Renal cortical epithelial cell (primary cell): ENCODE measurements at regions not wholly inside any gene's neighbourhood (a gene's known extent, or its start where the extent isn't known, plus 50 kb on each side); places are given as distances from the start of the nearest gene placed in this dataset.
A peak's percentile ranks its signal among the peaks of the same experiment; 100 is the strongest.
"Not testable (repeated sequence)": the region's sequence is repeated elsewhere in the genome, so short reads cannot be mapped to it uniquely, and the experiment has no call there.

Experiments
- DNase-seq: peaks from one replicate; pipeline ENCODE4 v3.0.0-alpha.2; 2011; ENCODE audit warnings: low read depth

GRCh38 chr14:53401646-53402045 is 248.5 kb upstream of the DDHD1 start:
- DNase-seq = no peak

DNA sequence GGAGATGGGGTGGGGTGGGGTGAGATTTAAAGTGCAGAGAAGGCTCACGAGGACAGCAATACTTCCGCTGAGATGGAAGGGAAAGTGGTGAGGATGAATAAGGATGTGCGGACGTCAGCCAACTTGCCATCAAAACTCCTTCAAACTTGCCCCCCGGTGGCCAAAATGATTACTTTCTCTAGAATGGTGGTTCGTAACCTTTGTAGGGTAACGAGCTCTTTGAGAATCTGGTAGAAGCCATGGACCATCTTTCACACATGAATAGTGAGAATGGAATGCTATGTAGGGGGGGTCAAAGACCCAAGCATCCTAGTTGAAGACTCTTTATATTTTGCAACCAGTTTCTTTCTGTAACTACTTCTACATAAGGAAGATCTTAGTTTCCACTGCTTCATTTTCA is 245.9 kb upstream of the DDHD1 start:
- peak; percentile 16 for DNase-seq

DNA sequence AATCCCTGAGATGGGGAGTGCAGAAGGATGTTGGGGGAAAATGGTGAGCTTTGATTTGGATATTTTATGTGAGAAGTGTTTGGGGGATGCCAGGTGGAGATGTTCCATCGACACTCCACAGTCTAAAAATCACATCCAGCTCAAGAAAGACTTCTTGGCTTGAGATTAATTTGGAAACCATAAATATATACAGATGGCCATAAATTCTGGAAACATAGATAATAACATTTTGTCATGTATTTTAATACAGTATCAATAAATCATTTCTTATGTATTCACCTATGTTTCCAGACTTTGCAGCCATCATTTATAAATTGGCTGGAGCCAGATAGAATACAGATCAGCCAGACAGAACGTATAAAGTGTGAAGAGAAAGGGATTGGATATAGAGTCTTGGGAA is 245.5 kb upstream of the DDHD1 start:
- DNase-seq = no peak

DNA sequence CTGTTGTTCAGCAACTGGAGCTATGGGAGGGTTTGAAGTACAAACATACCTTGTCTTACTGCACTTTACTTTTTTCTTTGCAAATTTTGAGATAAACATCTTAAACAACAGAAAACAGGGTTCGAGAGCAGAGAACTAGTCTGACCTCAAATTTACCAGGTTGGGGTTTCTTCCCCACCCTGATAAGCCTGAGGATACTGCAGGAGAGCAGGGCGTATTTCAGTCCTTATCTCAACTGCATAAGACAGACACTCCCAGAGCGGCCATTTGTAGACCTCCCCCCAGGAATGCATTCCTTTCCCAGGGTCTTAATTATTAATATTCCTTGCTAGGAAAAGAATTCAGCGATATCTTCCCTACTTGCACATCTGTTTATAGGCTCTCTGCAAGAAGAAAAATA is 242.1 kb upstream of the DDHD1 start:
- not testable (repeated sequence) for DNase-seq

DNA sequence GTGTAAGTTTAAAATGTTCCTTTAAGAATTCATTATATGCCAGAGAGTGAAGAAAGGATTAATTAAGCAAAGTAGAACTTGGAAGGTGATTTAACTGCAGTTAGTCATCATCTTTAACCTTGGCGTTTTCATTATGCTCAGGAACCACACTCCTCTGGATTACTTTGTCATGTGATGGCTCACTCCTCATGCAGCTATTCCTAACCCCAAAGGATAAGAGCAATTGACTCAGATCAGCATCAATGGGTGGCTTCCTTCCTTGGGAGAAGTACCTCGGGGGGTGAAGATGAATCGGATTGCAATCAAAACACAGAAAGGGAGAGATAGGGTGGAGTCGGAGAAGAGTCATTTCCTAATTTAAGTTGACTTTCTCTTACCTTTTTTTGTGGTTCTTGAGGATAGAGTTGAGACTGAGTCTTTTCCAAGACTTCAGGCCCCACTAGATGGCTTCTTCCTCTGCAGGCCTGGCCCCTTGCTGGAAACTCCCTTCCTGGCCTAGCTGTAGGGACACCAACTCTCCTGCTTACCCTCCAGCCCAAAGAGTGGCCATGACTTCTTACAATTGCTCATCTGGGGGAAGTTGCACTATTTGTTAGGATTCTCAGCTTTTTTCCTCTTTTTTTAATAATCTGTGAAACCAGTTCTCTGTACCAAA is 238.6 kb upstream of the DDHD1 start:
- peak; percentile 74 for DNase-seq

DNA sequence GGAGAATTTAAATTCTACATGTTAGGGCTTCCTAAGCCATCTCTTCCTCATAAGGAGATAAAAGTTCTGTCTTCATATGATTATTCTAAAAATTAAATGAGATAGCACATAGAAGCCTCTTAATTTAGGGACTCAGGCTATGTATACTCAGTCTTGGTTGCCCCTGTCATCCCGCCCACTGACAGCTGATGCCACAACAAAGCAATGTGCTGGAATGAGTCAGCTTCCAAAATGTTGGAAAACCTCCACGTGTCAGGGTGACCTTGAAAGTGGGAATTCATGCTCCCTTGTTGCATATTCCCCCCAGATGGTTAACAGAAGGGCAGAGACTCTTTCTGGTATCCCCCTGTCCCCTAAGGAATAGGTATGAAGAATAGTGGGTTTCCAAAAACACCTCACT is 238.0 kb upstream of the DDHD1 start:
- peak; percentile 31 for DNase-seq

- DNase-seq = no peak
These were observed 236.9 kb upstream of the DDHD1 start for GRCh38 chr14:53390008-53390407.

DNA sequence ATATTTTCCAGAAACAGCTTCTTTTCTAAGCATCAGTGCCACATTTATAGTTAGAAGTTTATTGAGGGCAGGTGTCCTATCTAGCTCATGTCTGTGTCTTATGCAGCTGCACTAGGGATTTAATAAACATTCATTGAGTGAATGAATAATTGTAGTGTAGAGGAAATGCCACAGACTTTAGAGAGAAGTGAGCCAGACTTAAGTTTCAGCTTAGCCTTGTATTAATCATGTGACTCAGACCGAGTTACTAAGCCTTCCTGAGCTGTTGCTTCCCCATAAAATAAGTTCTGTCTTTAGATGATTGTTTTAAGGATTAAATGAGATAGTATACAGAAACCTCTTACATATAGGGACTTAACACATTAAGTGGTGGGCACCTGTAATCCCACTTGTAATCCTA is 236.1 kb upstream of the DDHD1 start:
- no peak for DNase-seq

DNA sequence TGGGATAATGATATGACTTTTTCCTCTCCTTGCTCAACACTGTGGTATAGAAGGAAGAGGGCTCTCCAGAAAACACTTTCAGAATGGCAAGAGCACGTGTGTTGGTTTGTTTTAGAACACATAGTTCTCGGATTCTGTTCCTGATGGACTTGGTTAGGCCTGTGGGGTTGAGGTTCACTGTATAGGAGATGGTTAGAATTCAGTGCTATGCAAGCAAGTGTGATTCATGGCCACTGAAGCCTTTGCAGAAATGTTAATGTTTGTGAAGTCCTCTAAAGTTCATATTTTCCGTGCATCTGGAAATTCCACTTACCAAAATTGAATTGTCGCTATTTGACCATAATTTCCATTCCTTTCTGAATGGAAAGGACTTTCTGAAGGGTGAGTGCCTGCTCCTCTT is 233.2 kb upstream of the DDHD1 start:
- DNase-seq = no peak

DNA sequence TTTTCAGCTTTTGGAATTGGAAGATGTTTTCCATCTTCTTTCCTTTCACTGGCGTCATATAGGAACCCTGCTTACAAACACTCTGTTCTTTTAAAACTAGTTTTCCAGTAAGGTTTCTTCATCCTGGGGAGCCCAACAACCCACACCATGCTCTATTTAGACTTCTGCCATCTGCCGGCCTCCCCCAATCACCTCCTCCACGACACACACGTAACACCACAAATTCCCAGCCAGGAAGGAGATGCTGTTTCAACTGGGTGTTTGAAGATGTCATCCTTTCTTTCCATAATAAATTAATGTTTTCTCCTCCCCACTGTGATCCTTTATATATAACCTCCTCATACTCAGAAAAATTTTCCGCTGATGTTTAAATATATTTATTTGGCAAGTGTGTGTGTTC is 231.4 kb upstream of the DDHD1 start:
- no peak for DNase-seq

GRCh38 chr14:53384073-53384472 is 230.9 kb upstream of the DDHD1 start:
- no peak for DNase-seq

DNA sequence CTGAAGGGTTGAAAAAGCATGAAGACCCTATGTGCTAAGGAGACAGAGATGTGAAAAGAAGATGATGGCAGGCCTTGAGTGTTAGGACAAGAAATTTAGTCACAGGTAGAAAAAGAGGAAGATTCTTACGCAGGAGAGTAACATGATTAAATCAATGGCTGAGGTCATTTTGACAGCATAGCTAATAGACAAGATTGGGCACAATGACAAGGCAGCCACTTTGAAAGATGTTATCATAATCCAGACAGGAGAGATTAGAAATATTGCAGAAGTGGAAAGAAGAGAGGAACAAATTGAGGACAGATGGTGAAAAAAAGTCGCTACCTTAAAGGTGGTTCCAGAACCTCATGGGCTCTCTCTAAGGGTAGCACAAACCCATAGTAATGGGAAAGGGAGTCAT is 228.8 kb upstream of the DDHD1 start:
- DNase-seq = no peak

DNA sequence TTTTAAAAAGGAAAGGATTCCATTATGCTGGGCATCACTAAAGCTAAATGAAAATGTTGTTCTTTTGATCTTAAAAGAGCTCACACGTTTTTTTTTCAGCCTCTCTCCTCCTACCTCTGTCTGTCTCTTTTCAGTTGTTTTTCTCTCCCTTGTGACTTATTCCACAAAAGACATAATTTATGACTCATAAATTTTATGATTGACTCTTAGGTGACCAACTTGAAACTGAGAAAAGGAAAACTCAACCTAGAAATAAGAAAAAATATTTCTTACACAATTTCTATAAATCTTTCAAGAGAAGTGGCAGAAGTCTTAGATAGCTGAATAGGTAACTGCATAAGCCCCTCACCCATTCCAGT is 227.7 kb upstream of the DDHD1 start:
- no peak for DNase-seq

- no peak for DNase-seq
These were observed 227.1 kb upstream of the DDHD1 start for GRCh38 chr14:53380052-53380866.

GRCh38 chr14:53378142-53378541 is 225.0 kb upstream of the DDHD1 start:
- no peak for DNase-seq

DNA sequence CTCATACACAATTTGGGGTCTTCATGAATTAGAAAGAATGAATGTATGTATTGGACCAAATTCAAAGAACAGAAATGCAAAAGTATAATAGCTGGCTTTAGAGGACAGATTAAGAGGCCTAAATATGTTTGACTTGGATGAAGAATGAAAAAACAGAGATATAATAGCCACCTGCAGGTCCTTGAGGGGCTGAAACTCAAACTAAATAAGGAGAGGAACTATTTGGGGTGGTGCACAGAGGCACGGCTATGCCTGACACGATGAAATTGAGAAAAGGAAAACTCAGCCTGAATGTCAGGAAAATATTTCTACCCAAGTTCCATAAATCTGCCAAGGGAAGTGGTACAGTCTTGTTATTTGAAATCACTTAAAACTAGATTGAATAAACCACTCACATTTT is 222.9 kb upstream of the DDHD1 start:
- DNase-seq = no peak

DNA sequence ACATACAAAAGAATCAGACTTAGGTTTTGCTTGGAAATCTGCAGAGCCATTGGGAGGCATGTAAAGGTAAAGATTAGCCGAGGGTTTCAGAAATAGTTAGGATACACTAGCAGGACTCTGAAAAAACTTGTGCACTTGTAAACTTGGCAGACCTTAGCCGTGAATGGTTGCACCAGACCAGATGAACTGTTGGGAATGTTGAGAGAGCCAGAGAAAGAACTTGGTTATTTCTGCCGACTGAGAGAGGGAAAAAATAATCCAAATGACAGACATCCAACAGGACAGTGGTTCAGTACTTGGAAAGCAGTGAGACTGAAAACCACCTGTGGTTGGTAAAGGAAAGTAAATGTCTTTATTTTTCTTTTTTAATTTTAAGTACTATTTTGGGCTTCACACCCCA is 222.5 kb upstream of the DDHD1 start:
- no peak for DNase-seq

GRCh38 chr14:53368711-53369201 is 215.6 kb upstream of the DDHD1 start:
- peak; percentile 59 for DNase-seq

GRCh38 chr14:53368066-53368465 is 214.9 kb upstream of the DDHD1 start:
- DNase-seq = no peak

DNA sequence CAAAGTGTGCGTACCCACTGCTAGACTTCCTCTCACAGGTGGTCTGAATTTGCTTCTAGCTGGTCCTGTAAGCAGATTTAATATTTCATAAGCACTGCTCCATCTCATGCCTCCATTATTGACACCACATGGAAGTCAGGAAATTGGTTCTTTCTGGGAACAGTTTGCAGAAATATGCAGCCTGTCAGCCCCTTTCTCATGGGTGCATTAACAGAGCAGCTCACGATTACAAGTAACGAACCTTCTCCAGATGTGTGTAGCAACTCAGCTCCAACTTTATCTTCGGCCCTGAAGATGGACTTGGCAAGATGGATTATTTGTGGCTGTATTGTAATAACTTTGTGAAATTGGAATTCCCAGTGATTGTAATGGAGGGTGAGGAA is 214.5 kb upstream of the DDHD1 start:
- no peak for DNase-seq

DNA sequence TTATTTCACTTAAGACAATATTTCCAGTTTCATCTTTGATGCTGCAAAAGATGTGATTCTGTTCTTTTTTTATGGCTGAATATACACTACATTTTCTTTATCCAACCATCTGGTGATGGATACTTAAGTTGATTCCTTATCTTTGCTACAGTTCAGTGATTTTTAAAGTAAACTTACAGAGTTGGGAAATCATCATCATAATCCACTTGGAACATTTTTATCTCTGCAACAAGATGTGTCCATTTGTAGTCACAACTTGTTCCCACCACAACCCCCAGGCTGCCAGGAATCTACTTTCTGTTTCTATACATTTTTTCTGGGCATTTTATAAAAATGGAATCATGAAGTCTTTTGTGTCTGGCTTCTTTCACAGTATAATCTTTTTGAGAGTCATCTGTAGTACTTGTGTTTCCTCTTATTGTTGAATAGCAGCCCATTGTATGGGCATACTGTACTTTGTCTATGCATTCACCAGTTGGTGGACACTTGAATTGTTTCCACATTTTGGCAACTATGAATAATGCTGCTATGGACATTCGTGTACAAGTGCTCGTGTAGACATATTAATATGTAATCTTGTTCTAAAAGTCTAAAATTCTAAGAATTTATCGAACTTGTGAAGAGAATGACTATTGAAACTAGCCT is 212.5 kb upstream of the DDHD1 start:
- DNase-seq = no peak

GRCh38 chr14:53362916-53363315 is 209.8 kb upstream of the DDHD1 start:
- not testable (repeated sequence) for DNase-seq

DNA sequence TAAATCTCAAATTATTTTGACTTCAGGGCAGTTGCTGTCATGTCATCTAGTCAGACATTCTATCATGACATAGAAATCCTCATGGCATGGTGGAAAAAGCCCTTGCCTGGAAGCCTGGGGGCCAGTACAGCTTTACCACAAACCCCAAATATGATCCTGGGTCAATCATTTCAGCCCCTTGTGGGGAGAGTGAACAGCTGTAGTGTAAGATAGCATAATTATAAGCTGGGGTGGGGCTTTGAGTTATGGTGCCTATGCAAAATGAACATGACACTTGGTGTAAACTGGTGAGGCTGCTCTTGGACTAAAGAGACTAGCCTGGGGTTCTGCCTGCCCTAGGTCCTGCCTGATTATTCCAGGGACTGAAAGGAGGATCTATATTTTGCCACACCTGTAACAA is 207.7 kb upstream of the DDHD1 start:
- DNase-seq = no peak
